GM12878 (cell line): ENCODE measurements at regions not wholly inside any gene's neighbourhood (a gene's known extent, or its start where the extent isn't known, plus 50 kb on each side); places are given as distances from the start of the nearest gene placed in this dataset.

Experiments
- ATAC-seq: fragments of 200-7000 bp; cut with Tn5 transposase; 3 replicates; pipeline ENCODE4 v1.9.1; 2020; ENCODE audit warnings: mild to moderate bottlenecking, moderate library complexity
- BruUV-seq: library from RNA; stranded (reverse); fragments of 400-500 nt; replicated peaks from 2 replicates; lab custom pipeline; 2021; lab: Mats Ljungman, UMichigan
- CTCF ChIA-PET: fragments of 300-600 bp; sonication (Branson Sonifier 250); formaldehyde crosslinking; extraction: SDS; loops from one replicate; lab custom pipeline; 2021; ENCODE audit warnings: inconsistent platforms; lab: Yijun Ruan, JAX
- POLR2A ChIA-PET: fragments of 350-600 bp; formaldehyde crosslinking; extraction: SDS; loops from one replicate; lab custom pipeline; 2021; ENCODE audit warnings: inconsistent platforms; lab: Charles Lee
- RAD21 ChIA-PET: fragments of 300-600 bp; sonication (Branson Sonifier 250); formaldehyde crosslinking; loops from one replicate; lab custom pipeline; 2023; ENCODE audit warnings: antibody characterized with exemption; ENCODE audit not compliant: unreplicated experiment; lab: Charles Lee
- SMC1A ChIA-PET: fragments of 300-600 bp; sonication (Branson Sonifier 250); formaldehyde crosslinking; loops from one replicate; lab custom pipeline; 2023; ENCODE audit not compliant: unreplicated experiment, uncharacterized antibody; lab: Charles Lee
- DNase-seq: peaks from one replicate; pipeline ENCODE4 v3.0.0-alpha.2; 2011; ENCODE audit warnings: low read depth, low spot score
- FAIRE-seq: peaks from 3 replicates; lab custom pipeline; 2011; peaks lifted over from hg19 to GRCh38; lab: Jason Lieb, UNC
- H2AFZ ChIP-seq: 2 replicates; pipeline ENCODE4 v1.6.0; 2011; ENCODE audit warnings: low read depth, low read length, control low read depth; ENCODE audit not compliant: control insufficient read depth
- H3K27ac ChIP-seq: 2 replicates; pipeline ENCODE4 v1.5.1; 2011; ENCODE audit warnings: control low read depth; ENCODE audit not compliant: control insufficient read depth, insufficient read depth
- H3K27me3 ChIP-seq, 2 experiments: replicated peaks in 1 of 2; 2 replicates each; pipeline versions ENCODE4 v1.6.0 to v1.6.1; 2011; ENCODE audit warnings: low read length in 1 of 2; ENCODE audit not compliant: control insufficient read depth in 2 of 2, insufficient read depth in 2 of 2
- H3K36me3 ChIP-seq, 2 experiments: 2 replicates each; pipeline ENCODE4 v1.5.1; 2011; ENCODE audit warnings: low read length in 1 of 2; ENCODE audit not compliant: control insufficient read depth in 2 of 2, insufficient read depth in 2 of 2
- H3K4me1 ChIP-seq: 2 replicates; pipeline ENCODE4 v1.6.1; 2011; ENCODE audit warnings: mild to moderate bottlenecking, low read length, moderate library complexity, mixed read lengths; ENCODE audit not compliant: control insufficient read depth, insufficient read depth
- H3K4me2 ChIP-seq: 2 replicates; pipeline ENCODE4 v1.6.0; 2011; ENCODE audit warnings: control low read depth; ENCODE audit not compliant: control insufficient read depth, insufficient read depth
- H3K4me3 ChIP-seq: fragments of 200-600 bp; sonication (generic); 2 replicates; pipeline ENCODE4 v1.5.1; 2016
- H3K79me2 ChIP-seq: 2 replicates; pipeline ENCODE4 v1.6.0; 2011; ENCODE audit warnings: low read length; ENCODE audit not compliant: control insufficient read depth, insufficient read depth
- H3K9ac ChIP-seq: 2 replicates; pipeline ENCODE4 v1.8.0; 2011; ENCODE audit warnings: low read length, control low read depth, mixed read lengths; ENCODE audit not compliant: control insufficient read depth, insufficient read depth
- H3K9me3 ChIP-seq: replicated peaks from 3 replicates; pipeline ENCODE4 v1.5.1; 2011; ENCODE audit warnings: mild to moderate bottlenecking, low read length; ENCODE audit not compliant: control insufficient read depth, insufficient read depth
- H4K20me1 ChIP-seq: 2 replicates; pipeline ENCODE4 v1.6.0; 2011; ENCODE audit not compliant: control insufficient read depth, insufficient read depth
- BRCA1 ChIP-seq: IDR thresholded peaks from 2 replicates; pipeline ENCODE4 v1.6.1; 2011; ENCODE audit warnings: low read depth, low read length, improper control_type of control experiment
- CREB1 ChIP-seq: IDR thresholded peaks from 2 replicates; pipeline ENCODE4 v1.6.1; 2012; ENCODE audit warnings: low read depth, mild to moderate bottlenecking, inconsistent platforms
- HDAC2 ChIP-seq: fragments of 200-600 bp; sonication (generic); IDR thresholded peaks from 2 replicates; pipeline ENCODE4 v1.6.1; 2017
- KAT2A ChIP-seq: conservative IDR thresholded peaks from 2 replicates; pipeline ENCODE4 v1.6.1; 2011; ENCODE audit warnings: low read depth, low read length; ENCODE audit not compliant: control insufficient read depth
- RAD21 ChIP-seq: IDR thresholded peaks from 2 replicates; pipeline ENCODE4 v1.6.1; 2011; ENCODE audit warnings: mild to moderate bottlenecking, low read depth, low read length, moderate library complexity; ENCODE audit not compliant: insufficient read depth
- RB1 ChIP-seq: fragments of 450-650 bp; formaldehyde crosslinking; IDR thresholded peaks from 2 replicates; pipeline ENCODE4 v1.6.1; 2017; ENCODE audit warnings: mild to moderate bottlenecking, borderline replicate concordance
- SMC3 ChIP-seq: IDR thresholded peaks from 2 replicates; pipeline ENCODE4 v1.6.1; 2011; ENCODE audit warnings: low read length, improper control_type of control experiment, borderline replicate concordance
- STAT3 ChIP-seq: IDR thresholded peaks from 2 replicates; pipeline ENCODE4 v1.6.1; 2011; ENCODE audit warnings: low read depth, low read length, improper control_type of control experiment
- SUZ12 ChIP-seq: fragments of 200-600 bp; sonication (generic); IDR thresholded peaks from one replicate; pipeline ENCODE4 v1.6.1; 2018; ENCODE audit warnings: antibody characterized with exemption, mild to moderate bottlenecking; ENCODE audit not compliant: unreplicated experiment
- ZBTB11 ChIP-seq: fragments of 450-650 bp; formaldehyde crosslinking; IDR thresholded peaks from 2 replicates; pipeline ENCODE4 v1.5.0; 2022; ENCODE audit warnings: mild to moderate bottlenecking, missing genetic modification characterization
- ZBTB40 ChIP-seq: fragments of 450-650 bp; IDR thresholded peaks from 2 replicates; pipeline ENCODE4 v1.6.1; 2016; ENCODE audit warnings: mild to moderate bottlenecking, moderate library complexity, borderline replicate concordance
- ZNF217 ChIP-seq: fragments of 450-650 bp; IDR thresholded peaks from 2 replicates; pipeline ENCODE4 v1.6.1; 2017; ENCODE audit warnings: antibody characterized with exemption, mild to moderate bottlenecking
- ZNF274 ChIP-seq: IDR thresholded peaks from one replicate; pipeline ENCODE4 v1.8.0; 2011; ENCODE audit not compliant: insufficient read length, insufficient read depth
- ZNF384 ChIP-seq: IDR thresholded peaks from 2 replicates; pipeline ENCODE4 v1.6.1; 2012; ENCODE audit warnings: low read depth, mild to moderate bottlenecking, low read length, improper control_type of control experiment, borderline replicate concordance
- whole genome bisulfite sequencing: methylation state at CpG from one replicate; pipeline ENCODE4 v1.1.6; 2016; ENCODE audit warnings: low lambda C conversion rate; ENCODE audit not compliant: insufficient replicate concordance, insufficient coverage; ENCODE audit errors: missing lambda C conversion rate; 5-methylcytosine and 5-hydroxymethylcytosine counted together
- in situ Hi-C: fragments of 300-500 bp; cut with MboI; formaldehyde crosslinking; loops from 9 replicates; pipeline ENCODE4 v1.14.3; 2018; ENCODE audit warnings: mixed read lengths
- intact Hi-C: fragments of 100-400 bp; cut with micrococcal nuclease; formaldehyde crosslinking; loops from one replicate; pipeline ENCODE4 v1.14.2; 2022; ENCODE audit not compliant: unreplicated experiment
- TF ChIP-seq, protein P1 (sequence below): fragments of 450-650 bp; IDR thresholded peaks from 2 replicates; pipeline ENCODE4 v1.6.1; 2018; ENCODE audit warnings: borderline replicate concordance, mild to moderate bottlenecking; ENCODE audit not compliant: partially characterized antibody

DNA sequence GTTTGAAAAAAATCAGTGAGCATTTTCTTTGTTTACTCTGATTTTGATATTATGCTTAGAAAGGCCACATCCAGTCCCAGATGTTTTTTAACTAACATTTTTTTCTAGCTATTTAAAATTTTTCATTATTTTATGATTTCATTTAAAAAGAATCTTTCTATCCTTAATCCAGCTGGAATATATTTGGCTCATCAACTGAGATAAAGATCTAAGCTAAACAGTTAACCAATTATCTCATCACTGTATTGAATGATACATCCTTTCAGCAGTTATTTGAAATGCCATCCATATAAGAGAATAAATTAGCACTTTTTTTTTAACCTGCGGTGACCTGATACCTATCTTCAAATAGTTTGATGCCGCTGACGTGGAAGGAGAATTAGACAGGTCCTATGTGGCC is 245.5 kb upstream of the COPS8 start (continued):
- TF ChIP-seq, protein P1, sequence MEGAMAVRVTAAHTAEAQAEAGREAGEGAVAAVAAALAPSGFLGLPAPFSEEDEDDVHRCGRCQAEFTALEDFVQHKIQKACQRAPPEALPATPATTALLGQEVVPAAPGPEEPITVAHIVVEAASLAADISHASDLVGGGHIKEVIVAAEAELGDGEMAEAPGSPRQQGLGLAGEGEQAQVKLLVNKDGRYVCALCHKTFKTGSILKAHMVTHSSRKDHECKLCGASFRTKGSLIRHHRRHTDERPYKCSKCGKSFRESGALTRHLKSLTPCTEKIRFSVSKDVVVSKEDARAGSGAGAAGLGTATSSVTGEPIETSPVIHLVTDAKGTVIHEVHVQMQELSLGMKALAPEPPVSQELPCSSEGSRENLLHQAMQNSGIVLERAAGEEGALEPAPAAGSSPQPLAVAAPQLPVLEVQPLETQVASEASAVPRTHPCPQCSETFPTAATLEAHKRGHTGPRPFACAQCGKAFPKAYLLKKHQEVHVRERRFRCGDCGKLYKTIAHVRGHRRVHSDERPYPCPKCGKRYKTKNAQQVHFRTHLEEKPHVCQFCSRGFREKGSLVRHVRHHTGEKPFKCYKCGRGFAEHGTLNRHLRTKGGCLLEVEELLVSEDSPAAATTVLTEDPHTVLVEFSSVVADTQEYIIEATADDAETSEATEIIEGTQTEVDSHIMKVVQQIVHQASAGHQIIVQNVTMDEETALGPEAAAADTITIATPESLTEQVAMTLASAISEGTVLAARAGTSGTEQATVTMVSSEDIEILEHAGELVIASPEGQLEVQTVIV: no peak
- TF ChIP-seq HDAC2 (no peak), RAD21 (no peak), BRCA1 (no peak), CREB1 (no peak), ZNF384 (no peak), KAT2A (no peak)
- TF ChIP-seq, all 136 proteins: peak for 0

DNA sequence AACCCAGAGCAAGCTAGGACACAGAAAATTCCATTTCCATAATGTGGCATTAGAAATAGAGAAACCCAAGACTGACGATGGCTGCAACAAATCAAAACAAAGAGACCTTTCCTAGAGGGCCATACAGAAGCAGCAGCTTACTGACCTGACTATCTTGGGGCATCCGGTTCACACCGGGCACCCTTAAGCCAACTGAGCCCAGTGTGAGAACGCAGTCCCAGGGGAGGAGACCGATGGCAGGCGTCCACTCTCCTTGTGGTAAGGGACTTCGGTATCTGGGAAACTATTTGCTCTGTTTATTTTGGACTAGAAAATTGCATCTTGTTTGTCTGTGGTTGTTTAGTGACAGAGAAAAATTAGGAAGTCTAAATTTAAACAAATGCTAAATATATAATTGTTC is 244.8 kb upstream of the COPS8 start:
- Histone ChIP-seq H3K27me3 (no peaks in the 10 kb centered on the region), H3K79me2 (no peaks in the 10 kb centered on the region), H3K9ac (no peak overlapping the region), H3K27ac (no peak overlapping the region), H3K4me1 (no peaks in the 10 kb centered on the region), H2AFZ (no peak overlapping the region), H3K4me2 (no peak overlapping the region), H4K20me1 (no peaks in the 10 kb centered on the region), H3K9me3 (no peaks in the 10 kb centered on the region), H3K4me3 (no peak overlapping the region), H3K36me3 (no peaks in the 10 kb centered on the region)
- intact Hi-C loops (no loop called here), in situ Hi-C loops (no loop called here)
- 40% methylated on average over 7 of the region's 7 CpGs for WGBS
- no TSS peak for BruUV-seq
- ATAC-seq (no peak), DNase-seq (no peak), FAIRE-seq (no peak)
- RAD21 ChIA-PET: no interaction called here
- CTCF ChIA-PET: no interaction called here
- SMC1A ChIA-PET: no interaction called here
- POLR2A ChIA-PET: no interaction called here
- TF ChIP-seq ZNF274 (no peak), RB1 (no peak), ZBTB11 (CRISPR knock-in tag) (no peak), STAT3 (no peak), SUZ12 (no peak), ZBTB40 (no peak), SMC3 (no peak), ZNF217 (no peak)
